Astrocyte of the spinal cord (primary cell): ENCODE measurements at regions not wholly inside any gene's neighbourhood (a gene's known extent, or its start where the extent isn't known, plus 50 kb on each side); places are given as distances from the start of the nearest gene placed in this dataset.

ENCODE experiments used
- DNase-seq: peaks from one replicate; pipeline ENCODE4 v3.0.0; 2011; ENCODE audit warnings: low read depth, low spot score
- H3K4me3 ChIP-seq: 2 replicates; pipeline ENCODE4 v1.5.1; 2011; ENCODE audit warnings: low read depth, mild to moderate bottlenecking, low read length, moderate library complexity
- in situ Hi-C: cut with HindIII; loops from 2 replicates; pipeline ENCODE4 v1.10.0; 2017; ENCODE audit warnings: low sequenced_read_pairs
- TF ChIP-seq, protein P1 (sequence below): IDR thresholded peaks from 2 replicates; pipeline ENCODE4 v1.5.1; 2012; ENCODE audit warnings: low read depth, mild to moderate bottlenecking, low read length, inconsistent platforms

DNA sequence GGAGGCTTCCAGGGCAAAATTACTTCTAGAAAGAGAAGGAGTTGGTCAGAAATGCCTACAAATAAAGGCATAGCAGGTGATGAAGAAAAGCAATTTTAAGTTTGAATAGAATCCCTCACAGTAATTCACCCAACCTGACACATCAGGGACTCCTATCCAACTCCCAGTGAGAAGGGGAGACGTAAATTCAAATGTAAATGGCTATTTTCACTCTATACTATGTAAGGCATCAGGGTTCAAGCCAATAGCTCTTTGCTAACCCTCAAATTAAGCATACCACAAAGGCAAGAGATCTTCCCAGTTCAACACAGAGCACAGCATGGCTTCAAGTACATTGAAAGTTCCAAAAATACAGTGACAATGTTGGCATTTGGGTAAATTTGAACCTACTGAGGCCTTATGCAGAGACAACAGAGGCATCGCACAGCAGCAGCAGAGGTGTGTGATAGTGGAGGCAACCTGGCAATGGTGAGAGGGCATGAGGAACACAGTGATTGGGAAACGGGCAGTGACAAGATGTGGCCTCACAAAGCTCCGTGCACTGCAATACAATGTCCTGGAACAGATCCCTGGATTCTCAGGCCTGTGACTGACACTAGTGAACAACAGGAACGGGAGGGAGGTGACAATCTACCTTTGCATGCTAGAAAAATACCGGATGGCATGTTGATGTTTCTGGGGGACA is 95.7 kb downstream of the VSTM2A start:
- in situ Hi-C loops = no loop called here
- DNase-seq = no peak
- H3K4me3 ChIP-seq = no peak overlapping the region
- TF ChIP-seq, protein P1, sequence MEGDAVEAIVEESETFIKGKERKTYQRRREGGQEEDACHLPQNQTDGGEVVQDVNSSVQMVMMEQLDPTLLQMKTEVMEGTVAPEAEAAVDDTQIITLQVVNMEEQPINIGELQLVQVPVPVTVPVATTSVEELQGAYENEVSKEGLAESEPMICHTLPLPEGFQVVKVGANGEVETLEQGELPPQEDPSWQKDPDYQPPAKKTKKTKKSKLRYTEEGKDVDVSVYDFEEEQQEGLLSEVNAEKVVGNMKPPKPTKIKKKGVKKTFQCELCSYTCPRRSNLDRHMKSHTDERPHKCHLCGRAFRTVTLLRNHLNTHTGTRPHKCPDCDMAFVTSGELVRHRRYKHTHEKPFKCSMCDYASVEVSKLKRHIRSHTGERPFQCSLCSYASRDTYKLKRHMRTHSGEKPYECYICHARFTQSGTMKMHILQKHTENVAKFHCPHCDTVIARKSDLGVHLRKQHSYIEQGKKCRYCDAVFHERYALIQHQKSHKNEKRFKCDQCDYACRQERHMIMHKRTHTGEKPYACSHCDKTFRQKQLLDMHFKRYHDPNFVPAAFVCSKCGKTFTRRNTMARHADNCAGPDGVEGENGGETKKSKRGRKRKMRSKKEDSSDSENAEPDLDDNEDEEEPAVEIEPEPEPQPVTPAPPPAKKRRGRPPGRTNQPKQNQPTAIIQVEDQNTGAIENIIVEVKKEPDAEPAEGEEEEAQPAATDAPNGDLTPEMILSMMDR = no peak

DNA sequence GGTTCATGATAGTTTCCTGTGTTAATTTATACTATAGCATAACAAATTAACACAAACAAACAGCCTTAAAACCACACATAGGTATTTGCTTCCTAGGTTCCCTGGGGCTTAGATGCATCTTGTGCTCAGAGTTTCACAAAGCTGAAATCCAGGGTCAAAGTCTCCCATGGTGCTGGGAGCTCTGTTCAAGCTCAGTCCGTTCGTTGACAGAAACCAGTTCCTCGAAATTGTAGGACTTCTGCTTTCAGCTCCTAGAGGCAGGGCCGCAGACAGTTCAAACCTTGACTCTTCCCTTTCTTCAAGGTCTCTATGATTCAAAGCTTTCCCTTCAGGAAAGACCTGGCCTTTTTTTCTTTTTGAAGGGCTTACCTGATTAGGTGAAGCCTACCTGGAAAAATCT is 90.5 kb downstream of the VSTM2A start:
- DNase-seq = no peak
- H3K4me3 ChIP-seq = no peak overlapping the region
- in situ Hi-C loops = no loop called here
- TF ChIP-seq, protein P1 = no peak

DNA sequence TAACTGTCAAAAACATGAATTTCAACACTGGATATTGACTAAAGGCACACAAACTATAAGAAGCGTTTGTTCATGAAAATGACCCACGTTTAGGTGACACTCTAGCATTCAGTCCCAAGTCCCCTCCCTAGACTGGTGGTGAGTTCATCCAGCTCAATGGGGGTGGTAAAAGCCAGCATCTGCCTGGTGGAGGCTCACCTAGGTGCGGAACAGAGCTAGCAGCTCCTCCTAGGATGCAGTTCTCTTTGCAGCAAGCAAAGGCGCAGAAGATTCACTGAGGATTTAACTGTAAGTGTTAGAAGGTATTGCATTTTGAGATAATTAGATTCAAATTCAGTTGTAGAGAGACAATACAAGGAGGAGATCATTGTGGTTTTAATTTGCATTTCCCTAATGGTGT is 87.6 kb downstream of the VSTM2A start:
- no peak for DNase-seq
- no peak overlapping the region for H3K4me3 ChIP-seq
- in situ Hi-C loops = no loop called here
- TF ChIP-seq, protein P1 = no peak

DNA sequence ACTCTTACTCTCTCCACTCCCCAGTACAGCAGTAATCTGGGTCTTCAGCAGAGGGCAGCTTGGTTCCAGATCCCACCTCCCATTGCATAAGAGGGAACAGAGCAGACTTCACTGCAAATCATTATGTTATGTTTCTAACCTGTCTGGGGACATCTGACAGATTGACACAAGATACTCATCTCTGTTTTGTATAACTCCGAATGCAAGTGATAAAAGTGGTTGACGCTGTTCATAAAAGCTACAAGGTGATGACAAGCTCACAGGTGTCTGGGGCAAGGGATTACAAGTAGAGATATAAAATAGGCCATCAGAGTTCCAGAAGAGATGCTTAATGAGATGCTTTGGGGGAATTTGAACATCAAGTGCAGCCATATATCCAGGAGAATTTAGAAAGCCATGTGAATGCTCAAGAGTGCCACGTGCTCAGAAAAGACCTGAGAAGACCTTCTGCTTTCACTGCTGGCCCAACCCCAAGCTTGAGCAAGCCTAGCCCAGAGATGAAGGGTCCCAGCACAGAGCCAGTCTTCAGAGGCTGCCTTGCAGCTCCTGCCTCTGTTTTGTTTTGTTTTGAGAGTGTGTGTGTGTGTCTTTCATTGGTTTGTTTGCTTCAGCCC is 80.6 kb downstream of the VSTM2A start:
- TF ChIP-seq, protein P1 = no peak
- in situ Hi-C loops = no loop called here

More for the DNA sequence above, 80.6 kb downstream of the VSTM2A start:
- H3K4me3 ChIP-seq = no peak overlapping the region
- DNase-seq = no peak
